GM23248 (cell line): ENCODE measurements at regions not wholly inside any gene's neighbourhood (a gene's known extent, or its start where the extent isn't known, plus 50 kb on each side); places are given as distances from the start of the nearest gene placed in this dataset.

Source experiments
- DNase-seq: peaks from one replicate; pipeline ENCODE4 v3.0.0-alpha.2; 2015
- H2AFZ ChIP-seq: fragments of 200-600 bp; sonication (generic); 2 replicates; pipeline ENCODE4 v1.6.1; 2016; ENCODE audit warnings: antibody characterized with exemption
- H3F3A ChIP-seq: fragments of 200-600 bp; sonication (generic); 2 replicates; pipeline ENCODE4 v1.6.1; 2016; ENCODE audit warnings: mild to moderate bottlenecking, antibody characterized with exemption, mixed run types; ENCODE audit not compliant: insufficient read depth
- H3K27ac ChIP-seq: fragments of 200-600 bp; sonication (generic); 2 replicates; pipeline ENCODE4 v1.5.1; 2016; ENCODE audit warnings: mild to moderate bottlenecking
- H3K27me3 ChIP-seq: fragments of 200-600 bp; sonication (generic); replicated peaks from 2 replicates; pipeline ENCODE4 v1.6.1; 2016; ENCODE audit warnings: mild to moderate bottlenecking; ENCODE audit not compliant: insufficient read depth
- H3K36me3 ChIP-seq: fragments of 200-600 bp; sonication (generic); 2 replicates; pipeline ENCODE4 v1.6.1; 2016; ENCODE audit warnings: low read depth, mild to moderate bottlenecking
- H3K4me1 ChIP-seq: fragments of 200-600 bp; sonication (generic); 2 replicates; pipeline ENCODE4 v1.6.1; 2016; ENCODE audit warnings: mild to moderate bottlenecking; ENCODE audit not compliant: insufficient read depth
- H3K4me2 ChIP-seq: fragments of 200-600 bp; sonication (generic); one replicate; pipeline ENCODE4 v1.6.1; 2016; ENCODE audit warnings: mild to moderate bottlenecking; ENCODE audit not compliant: unreplicated experiment
- H3K4me3 ChIP-seq: fragments of 200-600 bp; sonication (generic); 2 replicates; pipeline ENCODE4 v1.5.1; 2016; ENCODE audit warnings: mild to moderate bottlenecking
- H3K79me2 ChIP-seq: fragments of 200-600 bp; sonication (generic); 2 replicates; pipeline ENCODE4 v1.6.1; 2016; ENCODE audit warnings: mild to moderate bottlenecking; ENCODE audit not compliant: insufficient read depth
- H3K9ac ChIP-seq: fragments of 200-600 bp; sonication (generic); 2 replicates; pipeline ENCODE4 v1.6.1; 2016; ENCODE audit warnings: mild to moderate bottlenecking
- H3K9me2 ChIP-seq: fragments of 200-600 bp; sonication (generic); 2 replicates; pipeline ENCODE4 v1.6.1; 2016; ENCODE audit warnings: mixed run types, mild to moderate bottlenecking, moderate library complexity; ENCODE audit not compliant: insufficient read depth
- H3K9me3 ChIP-seq: fragments of 200-600 bp; sonication (generic); one replicate; pipeline ENCODE4 v1.6.1; 2017; ENCODE audit warnings: low read depth
- H4K20me1 ChIP-seq: fragments of 200-600 bp; sonication (generic); 2 replicates; pipeline ENCODE4 v1.6.0; 2016; ENCODE audit not compliant: insufficient read depth
- EZH2 ChIP-seq: fragments of 200-600 bp; sonication (generic); IDR thresholded peaks from 2 replicates; pipeline ENCODE4 v1.6.1; 2018; ENCODE audit warnings: antibody characterized with exemption, mild to moderate bottlenecking; ENCODE audit not compliant: insufficient read depth, poor library complexity, severe bottlenecking
- EZH2phosphoT487 ChIP-seq: fragments of 200-600 bp; sonication (generic); IDR thresholded peaks from 2 replicates; pipeline ENCODE4 v1.6.1; 2018; ENCODE audit warnings: antibody characterized with exemption, moderate library complexity, mild to moderate bottlenecking, low read depth; ENCODE audit not compliant: insufficient read depth
- WGBS, 2 experiments: methylation state at CpG; one replicate each; pipeline ENCODE4 v1.1.6; 2015 to 2017; ENCODE audit warnings: low lambda C conversion rate in 2 of 2, low coverage in 1 of 2; ENCODE audit errors: missing lambda C conversion rate in 2 of 2; 5-methylcytosine and 5-hydroxymethylcytosine counted together
- in situ Hi-C: fragments of 300-500 bp; cut with MboI; formaldehyde crosslinking; loops from 2 replicates; pipeline ENCODE4 v1.15.0; 2020

DNA sequence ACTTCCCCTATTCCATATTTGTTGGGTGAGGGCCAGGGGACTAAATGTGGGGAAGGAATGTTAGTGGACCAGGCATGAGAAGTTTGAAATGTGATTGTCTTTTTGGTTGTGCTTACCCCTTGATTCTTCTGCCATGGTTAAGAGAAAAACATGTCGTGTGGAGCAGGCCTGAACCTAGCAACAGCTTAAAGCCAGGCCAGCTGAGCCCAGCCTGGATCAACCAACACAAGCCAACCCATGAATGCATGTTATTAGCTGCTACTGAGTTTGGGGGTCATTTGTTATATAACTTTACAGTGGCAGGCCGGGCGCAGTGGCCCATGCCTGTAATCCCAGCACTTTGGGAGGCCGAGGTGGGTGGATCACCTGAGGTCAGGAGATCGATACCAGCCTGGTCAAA lies 52.4 kb upstream of the TRIO start:
- 95 to 97% methylated on average over 5 of the region's 5 CpGs for WGBS, 2 experiments
- no peaks in the 10 kb centered on the region for H3K9me3 ChIP-seq
- no peaks in the 10 kb centered on the region for H3K27me3 ChIP-seq
- H3K36me3 ChIP-seq, result no peaks in the 10 kb centered on the region
- no peak overlapping the region for H3K4me2 ChIP-seq
- no peak overlapping the region for H3K4me3 ChIP-seq
- no peaks in the 10 kb centered on the region for H3K79me2 ChIP-seq
- no peaks in the 10 kb centered on the region for H3K4me1 ChIP-seq
- H2AFZ ChIP-seq, result no peak overlapping the region
- no peaks in the 10 kb centered on the region for H4K20me1 ChIP-seq
- H3F3A ChIP-seq, result no peaks in the 10 kb centered on the region
- no peak overlapping the region for H3K9ac ChIP-seq
- H3K27ac ChIP-seq, result no peak overlapping the region
- in situ Hi-C loops, result no loop called here
- no peaks in the 10 kb centered on the region for H3K9me2 ChIP-seq
- DNase-seq, result no peak
- TF ChIP-seq EZH2 (no peak), EZH2phosphoT487 (no peak)

DNA sequence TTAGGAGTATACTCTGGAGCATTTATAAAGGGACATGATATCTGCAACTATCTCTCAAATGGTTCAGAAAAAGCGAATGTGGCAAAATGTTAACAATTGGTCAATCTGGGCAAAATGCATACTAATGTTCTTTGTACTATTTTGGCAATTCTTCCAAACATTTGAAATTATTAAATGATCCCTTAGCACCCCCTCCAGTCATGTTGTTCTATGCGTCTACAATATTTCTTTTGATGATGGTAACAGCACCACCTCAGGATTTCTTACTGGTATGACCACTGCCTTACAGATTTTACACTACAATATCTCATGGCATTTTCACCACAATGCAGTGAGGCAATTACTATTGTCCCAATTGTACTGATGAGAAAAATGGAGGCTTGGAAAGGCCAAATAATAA lies 52.9 kb upstream of the TRIO start:
- no peaks in the 10 kb centered on the region for H3K27me3 ChIP-seq
- no peak overlapping the region for H2AFZ ChIP-seq
- WGBS, 2 experiments, result 87 to 96% methylated on average over 2 of the region's 2 CpGs
- no peak overlapping the region for H3K4me3 ChIP-seq
- H4K20me1 ChIP-seq, result no peaks in the 10 kb centered on the region
- in situ Hi-C loops, result no loop called here
- H3K4me2 ChIP-seq, result no peak overlapping the region
- H3K4me1 ChIP-seq, result no peaks in the 10 kb centered on the region
- no peak for DNase-seq
- H3K27ac ChIP-seq, result no peak overlapping the region
- no peaks in the 10 kb centered on the region for H3K79me2 ChIP-seq
- no peaks in the 10 kb centered on the region for H3K9me2 ChIP-seq
- no peaks in the 10 kb centered on the region for H3K9me3 ChIP-seq
- TF ChIP-seq EZH2 (no peak), EZH2phosphoT487 (no peak)
- H3K36me3 ChIP-seq, result no peaks in the 10 kb centered on the region
- H3F3A ChIP-seq, result no peaks in the 10 kb centered on the region
- H3K9ac ChIP-seq, result no peak overlapping the region

GRCh38 chr5:14089198-14089597 lies 53.9 kb upstream of the TRIO start:
- Histone ChIP-seq H3K27ac (no peak overlapping the region), H4K20me1 (no peaks in the 10 kb centered on the region), H3K36me3 (no peaks in the 10 kb centered on the region), H3K9me3 (no peaks in the 10 kb centered on the region), H3K4me3 (no peak overlapping the region), H3K9ac (no peak overlapping the region), H3K4me2 (no peak overlapping the region), H3F3A (no peaks in the 10 kb centered on the region), H2AFZ (no peak overlapping the region), H3K27me3 (no peaks in the 10 kb centered on the region), H3K9me2 (no peaks in the 10 kb centered on the region), H3K4me1 (no peaks in the 10 kb centered on the region), H3K79me2 (no peaks in the 10 kb centered on the region)
- DNase-seq, result no peak
- 85 to 100% methylated on average over 2 of the region's 2 CpGs for WGBS, 2 experiments
- TF ChIP-seq EZH2 (no peak), EZH2phosphoT487 (no peak)
- in situ Hi-C loops, result no loop called here

GRCh38 chr5:14086261-14086660 lies 56.9 kb upstream of the TRIO start:
- WGBS, 2 experiments, result 73 to 75% methylated on average over 2 of the region's 2 CpGs
- Histone ChIP-seq H3K4me1 (no peaks in the 10 kb centered on the region), H3K79me2 (no peaks in the 10 kb centered on the region), H3K27ac (no peak overlapping the region), H3K9ac (no peak overlapping the region), H3K4me2 (no peak overlapping the region), H3K27me3 (no peaks in the 10 kb centered on the region), H3K36me3 (no peaks in the 10 kb centered on the region), H3K9me3 (no peaks in the 10 kb centered on the region), H2AFZ (no peak overlapping the region), H3K9me2 (no peaks in the 10 kb centered on the region), H3F3A (no peaks in the 10 kb centered on the region), H4K20me1 (no peaks in the 10 kb centered on the region), H3K4me3 (no peak overlapping the region)
- TF ChIP-seq EZH2 (no peak), EZH2phosphoT487 (no peak)
- in situ Hi-C loops, result no loop called here
- no peak for DNase-seq

- H3K9me2 ChIP-seq, result no peaks in the 10 kb centered on the region
- H3K27ac ChIP-seq, result no peak overlapping the region
- no peak overlapping the region for H2AFZ ChIP-seq
- TF ChIP-seq EZH2, result no peak
- TF ChIP-seq EZH2phosphoT487, result no peak
- DNase-seq, result no peak
- H3K27me3 ChIP-seq, result no peaks in the 10 kb centered on the region
- in situ Hi-C loops, result no loop called here
- no peaks in the 10 kb centered on the region for H3F3A ChIP-seq
- no peaks in the 10 kb centered on the region for H3K36me3 ChIP-seq
- no peaks in the 10 kb centered on the region for H4K20me1 ChIP-seq
- no peak overlapping the region for H3K4me3 ChIP-seq
- whole genome bisulfite sequencing, 2 experiments, result 63 to 81% methylated on average over 2 of the region's 2 CpGs
- H3K4me1 ChIP-seq, result no peaks in the 10 kb centered on the region
- H3K79me2 ChIP-seq, result no peaks in the 10 kb centered on the region
- H3K9ac ChIP-seq, result no peak overlapping the region
- H3K9me3 ChIP-seq, result no peaks in the 10 kb centered on the region
- no peak overlapping the region for H3K4me2 ChIP-seq
Observed at GRCh38 chr5:14082973-14083372, 60.2 kb upstream of the TRIO start.
